Chondrocyte (in vitro differentiated cells): ENCODE measurements at regions not wholly inside any gene's neighbourhood (a gene's known extent, or its start where the extent isn't known, plus 50 kb on each side); places are given as distances from the start of the nearest gene placed in this dataset.

Source experiments
- DNase-seq: peaks from one replicate; pipeline ENCODE4 v3.0.0; 2021; ENCODE audit warnings: mixed read lengths, low spot score
- H3K27ac Mint-ChIP-seq: one replicate; pipeline ENCODE4 v1.8.0; 2021; ENCODE audit warnings: mild to moderate bottlenecking, moderate library complexity, mixed read lengths; ENCODE audit not compliant: unreplicated experiment
- H3K27me3 Mint-ChIP-seq: 2 replicates; pipeline ENCODE4 v1.8.0; 2021; ENCODE audit warnings: low read depth, mixed read lengths
- H3K36me3 Mint-ChIP-seq: 2 replicates; pipeline ENCODE4 v1.8.0; 2021; ENCODE audit warnings: low read depth, mixed read lengths
- H3K4me1 Mint-ChIP-seq: 2 replicates; pipeline ENCODE4 v1.8.0; 2021; ENCODE audit warnings: low read depth, mild to moderate bottlenecking, mixed read lengths
- H3K4me3 Mint-ChIP-seq: one replicate; pipeline ENCODE4 v1.8.0; 2021; ENCODE audit warnings: mild to moderate bottlenecking, moderate library complexity, mixed read lengths; ENCODE audit not compliant: unreplicated experiment
- H3K9me3 Mint-ChIP-seq: 2 replicates; pipeline ENCODE4 v1.8.0; 2021; ENCODE audit warnings: low read depth, mixed read lengths
- TF ChIP-seq, protein P1 (sequence below): fragments of 200-600 bp; sonication (generic); IDR thresholded peaks from 2 replicates; pipeline ENCODE4 v1.5.0; 2021; ENCODE audit warnings: antibody characterized with exemption, mild to moderate bottlenecking, moderate library complexity

DNA sequence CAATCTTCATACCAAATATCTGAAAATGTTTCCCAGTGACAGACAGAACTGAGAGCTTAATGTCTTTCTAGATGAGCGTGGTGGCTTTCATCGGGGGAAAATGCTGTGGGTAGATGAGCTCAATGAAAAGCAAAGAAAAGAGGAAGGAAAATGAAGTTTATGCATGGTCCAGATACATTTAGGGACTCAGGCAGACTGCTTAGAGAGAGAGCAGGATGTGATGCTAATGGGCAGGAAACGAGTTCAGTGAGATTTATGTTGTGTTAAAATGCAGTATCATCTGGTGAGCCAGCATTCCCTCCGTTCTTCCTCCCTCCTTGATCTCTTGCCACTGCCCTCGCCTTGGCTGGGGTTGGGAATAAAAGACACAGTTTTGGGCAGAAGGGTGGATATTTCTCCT, 229.2 kb downstream of the GBA3 start:
- no peak for DNase-seq
- H3K36me3 Mint-ChIP-seq: no peaks in the 10 kb centered on the region
- H3K27me3 Mint-ChIP-seq: peaks cover 3% of the 10 kb centered on the region
- TF ChIP-seq, protein P1, sequence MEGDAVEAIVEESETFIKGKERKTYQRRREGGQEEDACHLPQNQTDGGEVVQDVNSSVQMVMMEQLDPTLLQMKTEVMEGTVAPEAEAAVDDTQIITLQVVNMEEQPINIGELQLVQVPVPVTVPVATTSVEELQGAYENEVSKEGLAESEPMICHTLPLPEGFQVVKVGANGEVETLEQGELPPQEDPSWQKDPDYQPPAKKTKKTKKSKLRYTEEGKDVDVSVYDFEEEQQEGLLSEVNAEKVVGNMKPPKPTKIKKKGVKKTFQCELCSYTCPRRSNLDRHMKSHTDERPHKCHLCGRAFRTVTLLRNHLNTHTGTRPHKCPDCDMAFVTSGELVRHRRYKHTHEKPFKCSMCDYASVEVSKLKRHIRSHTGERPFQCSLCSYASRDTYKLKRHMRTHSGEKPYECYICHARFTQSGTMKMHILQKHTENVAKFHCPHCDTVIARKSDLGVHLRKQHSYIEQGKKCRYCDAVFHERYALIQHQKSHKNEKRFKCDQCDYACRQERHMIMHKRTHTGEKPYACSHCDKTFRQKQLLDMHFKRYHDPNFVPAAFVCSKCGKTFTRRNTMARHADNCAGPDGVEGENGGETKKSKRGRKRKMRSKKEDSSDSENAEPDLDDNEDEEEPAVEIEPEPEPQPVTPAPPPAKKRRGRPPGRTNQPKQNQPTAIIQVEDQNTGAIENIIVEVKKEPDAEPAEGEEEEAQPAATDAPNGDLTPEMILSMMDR: no peak
- H3K27ac Mint-ChIP-seq: no peak overlapping the region
- H3K4me1 Mint-ChIP-seq: no peaks in the 10 kb centered on the region
- peaks cover 9% of the 10 kb centered on the region for H3K9me3 Mint-ChIP-seq
- no peak overlapping the region for H3K4me3 Mint-ChIP-seq

DNA sequence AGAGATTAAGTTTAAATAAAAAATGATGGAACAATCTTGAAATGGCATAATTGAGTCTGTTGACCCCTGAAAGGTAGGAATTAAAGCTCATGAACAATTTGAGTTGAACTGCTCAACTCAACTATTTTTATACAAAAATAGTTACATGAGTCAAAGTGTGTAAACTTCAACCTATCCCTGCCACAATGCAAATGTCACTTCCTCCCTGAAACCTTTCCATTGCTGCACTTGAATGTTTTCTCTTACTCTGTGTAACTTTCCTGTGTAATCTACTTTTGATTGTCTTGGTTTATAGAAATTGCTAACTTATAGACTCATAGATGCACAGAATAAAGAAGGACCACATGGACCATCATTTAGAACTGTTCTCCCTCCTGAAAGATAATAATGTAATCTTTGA, 218.5 kb downstream of the GBA3 start:
- Mint-ChIP-seq H3K4me3 (no peak overlapping the region), H3K9me3 (peaks cover 4% of the 10 kb centered on the region), H3K4me1 (no peaks in the 10 kb centered on the region), H3K27ac (no peak overlapping the region), H3K36me3 (no peaks in the 10 kb centered on the region), H3K27me3 (peaks cover 10% of the 10 kb centered on the region)
- DNase-seq: no peak
- TF ChIP-seq, protein P1: no peak

DNA sequence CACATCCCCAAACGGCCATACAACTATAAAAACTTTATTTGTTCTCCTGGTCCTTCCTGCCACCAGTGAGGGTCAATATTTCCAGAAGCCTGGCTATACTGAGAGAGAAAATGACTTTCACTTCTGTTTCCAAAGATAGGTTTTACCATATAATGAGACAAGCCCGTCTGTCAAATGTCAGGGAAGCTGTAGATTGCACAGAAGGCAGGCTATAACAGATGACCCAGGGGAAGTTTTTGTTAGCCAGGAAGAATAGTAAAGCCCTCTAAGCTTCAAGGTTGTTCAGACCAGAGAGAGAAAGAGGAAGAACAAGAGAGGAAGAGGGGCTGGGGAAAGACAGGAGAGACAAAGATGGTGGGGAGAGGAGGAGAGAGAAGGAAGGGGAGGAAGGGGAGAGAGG, 217.5 kb downstream of the GBA3 start:
- H3K4me3 Mint-ChIP-seq: no peak overlapping the region

DNA sequence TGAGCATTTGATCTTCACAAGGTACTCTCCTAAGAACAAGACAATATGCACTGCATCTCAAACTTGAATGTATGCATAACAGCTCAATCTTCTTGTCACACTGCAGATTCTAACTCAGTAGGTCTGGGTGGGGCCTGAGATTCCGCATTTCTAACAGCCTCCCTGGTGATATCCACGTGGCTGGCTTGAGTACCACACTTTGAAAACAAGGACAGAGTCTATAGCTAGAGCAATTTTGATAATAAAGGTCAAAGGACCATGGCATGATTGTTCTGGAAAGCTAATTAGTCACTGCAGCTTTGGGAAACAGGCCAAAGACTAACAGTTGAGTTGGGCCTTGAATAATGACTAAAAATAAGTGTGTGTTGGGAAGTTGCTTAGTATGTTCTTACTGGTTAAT, 213.3 kb downstream of the GBA3 start:
- peaks cover 4% of the 10 kb centered on the region for H3K9me3 Mint-ChIP-seq
- peaks cover 1% of the 10 kb centered on the region for H3K27me3 Mint-ChIP-seq
- peaks cover 5% of the 10 kb centered on the region for H3K4me1 Mint-ChIP-seq
- H3K27ac Mint-ChIP-seq: no peak overlapping the region
- no peaks in the 10 kb centered on the region for H3K36me3 Mint-ChIP-seq
- TF ChIP-seq, protein P1: no peak
- H3K4me3 Mint-ChIP-seq: no peak overlapping the region
- DNase-seq: no peak

More for the DNA sequence above, 217.5 kb downstream of the GBA3 start:
- H3K36me3 Mint-ChIP-seq: no peaks in the 10 kb centered on the region
- peaks cover 4% of the 10 kb centered on the region for H3K9me3 Mint-ChIP-seq
- no peak overlapping the region for H3K27ac Mint-ChIP-seq
- DNase-seq: no peak
- TF ChIP-seq, protein P1: no peak
- H3K4me1 Mint-ChIP-seq: no peaks in the 10 kb centered on the region
- peaks cover 10% of the 10 kb centered on the region for H3K27me3 Mint-ChIP-seq

DNA sequence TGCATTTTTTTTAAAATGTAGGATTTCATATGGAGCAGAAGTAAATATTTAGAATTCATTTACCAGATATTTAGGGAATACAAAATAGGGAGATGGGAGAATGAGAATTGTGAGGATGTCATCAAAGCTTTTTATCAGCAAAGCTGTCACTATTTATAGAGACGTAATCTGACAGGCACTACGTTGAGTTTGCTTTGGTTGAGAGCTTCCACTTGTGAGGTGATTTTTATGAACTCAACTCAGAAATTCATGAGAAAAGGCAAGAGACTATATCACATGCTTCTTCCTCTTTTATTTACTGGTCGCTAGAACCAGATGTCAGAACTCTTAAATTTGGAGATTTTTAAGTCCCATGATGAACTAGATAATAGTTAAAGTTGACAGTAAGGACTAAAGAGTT, 211.2 kb downstream of the GBA3 start:
- Mint-ChIP-seq H3K9me3 (peaks cover 4% of the 10 kb centered on the region), H3K4me1 (peaks cover 5% of the 10 kb centered on the region), H3K27ac (no peak overlapping the region), H3K36me3 (no peaks in the 10 kb centered on the region), H3K4me3 (no peak overlapping the region), H3K27me3 (no peaks in the 10 kb centered on the region)
- no peak for DNase-seq
- TF ChIP-seq, protein P1: no peak
